Activated naive CD4-positive, alpha-beta T cell treated with anti-CD3 and anti-CD28 coated beads, Interleukin-2, amount 50 U/mL, for 16 hours (primary cell): ENCODE measurements at regions not wholly inside any gene's neighbourhood (a gene's known extent, or its start where the extent isn't known, plus 50 kb on each side); places are given as distances from the start of the nearest gene placed in this dataset.
"Not testable (repeated sequence)": the region's sequence is repeated elsewhere in the genome, so short reads cannot be mapped to it uniquely, and the experiment has no call there.

ENCODE experiments used
- DNase-seq: peaks from one replicate; pipeline ENCODE4 v3.0.0-alpha.2; 2020

- no peak for DNase-seq
Observed at GRCh38 chr12:67852701-67853100, 136.5 kb upstream of the IFNG-AS1 start.

- no peak for DNase-seq
Observed at GRCh38 chr12:67853204-67853603, 136.0 kb upstream of the IFNG-AS1 start.

- DNase-seq: no peak
Observed at GRCh38 chr12:67854351-67854750, 134.9 kb upstream of the IFNG-AS1 start.

- DNase-seq: no peak
Observed at GRCh38 chr12:67855103-67855502, 134.1 kb upstream of the IFNG-AS1 start.

GRCh38 chr12:67871231-67871630 lies 118.0 kb upstream of the IFNG-AS1 start:
- no peak for DNase-seq

GRCh38 chr12:67873355-67873754 lies 115.9 kb upstream of the IFNG-AS1 start:
- DNase-seq: no peak

- DNase-seq: no peak
Observed at GRCh38 chr12:67876305-67876915, 112.8 kb upstream of the IFNG-AS1 start.

GRCh38 chr12:67877727-67878126 lies 111.5 kb upstream of the IFNG-AS1 start:
- DNase-seq: no peak

GRCh38 chr12:67879937-67880336 lies 109.3 kb upstream of the IFNG-AS1 start:
- DNase-seq: no peak

- DNase-seq: no peak
Observed at GRCh38 chr12:67881565-67881964, 107.7 kb upstream of the IFNG-AS1 start.

GRCh38 chr12:67884596-67884995 lies 104.7 kb upstream of the IFNG-AS1 start:
- no peak for DNase-seq

- no peak for DNase-seq
Observed at GRCh38 chr12:67885375-67886169, 103.7 kb upstream of the IFNG-AS1 start.

- DNase-seq: no peak
Observed at GRCh38 chr12:67887065-67887464, 102.2 kb upstream of the IFNG-AS1 start.

GRCh38 chr12:67889931-67890330 lies 99.3 kb upstream of the IFNG-AS1 start:
- DNase-seq: no peak

- no peak for DNase-seq
Observed at GRCh38 chr12:67890726-67891258, 98.5 kb upstream of the IFNG-AS1 start.

- DNase-seq: no peak
Observed at GRCh38 chr12:67891596-67891995, 97.7 kb upstream of the IFNG-AS1 start.

GRCh38 chr12:67892259-67893021 lies 96.8 kb upstream of the IFNG-AS1 start:
- DNase-seq: no peak

GRCh38 chr12:67893022-67893580 lies 96.1 kb upstream of the IFNG-AS1 start:
- no peak for DNase-seq

GRCh38 chr12:67900418-67900817 lies 88.8 kb upstream of the IFNG-AS1 start:
- not testable (repeated sequence) for DNase-seq

GRCh38 chr12:67909091-67909531 lies 80.1 kb upstream of the IFNG-AS1 start:
- no peak for DNase-seq

GRCh38 chr12:67909681-67910080 lies 79.6 kb upstream of the IFNG-AS1 start:
- no peak for DNase-seq

GRCh38 chr12:67910360-67911274 lies 78.6 kb upstream of the IFNG-AS1 start:
- DNase-seq: no peak
